ENCODE measurements at regions not wholly inside any gene's neighbourhood (a gene's known extent, or its start where the extent isn't known, plus 50 kb on each side); places are given as distances from the start of the nearest gene placed in this dataset.

DNA sequence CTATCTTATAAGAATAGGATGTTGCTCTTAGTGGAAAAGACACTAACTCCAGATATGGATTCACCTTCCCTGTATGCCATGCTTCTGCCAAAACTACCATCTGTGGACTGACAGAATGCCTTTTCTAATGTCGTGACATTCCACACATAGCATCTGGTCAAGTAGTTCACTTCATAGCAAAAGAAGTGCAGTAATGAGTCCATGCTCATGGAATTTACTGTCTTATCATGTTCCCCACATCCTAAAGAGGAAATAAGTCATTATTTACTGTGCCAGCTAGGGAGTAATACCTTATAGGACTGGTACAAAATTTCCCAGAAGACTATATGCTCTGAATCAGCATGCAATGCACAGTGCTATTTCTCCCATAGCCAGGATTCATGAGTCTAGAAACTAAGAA, 562.4 kb downstream of the TLL1 start:
- no peak overlapping the region for H3K27ac ChIP-seq (ENCODE audit: extremely low read length, insufficient read depth, low read length)
- no peak for FAIRE-seq
- peaks cover 7% of the 10 kb centered on the region for H3K9me3 ChIP-seq (ENCODE audit: low read length)
- TF ChIP-seq SETDB1 (CRISPR knock-in tag; IDR thresholded peaks at IDR 0.05; ENCODE audit: borderline replicate concordance) (no peak), ZNF562 (CRISPR knock-in tag; IDR thresholded peaks at IDR 0.05; ENCODE audit: borderline replicate concordance) (no peak), ATAD3A (CRISPR knock-in tag; IDR thresholded peaks at IDR 0.05) (no peak), PCBP2 (optimal IDR thresholded peaks at IDR 0.05; ENCODE audit: low read depth, low read length, poor library complexity, severe bottlenecking) (no peak), ZNF773 (CRISPR knock-in tag; IDR thresholded peaks at IDR 0.05; ENCODE audit: borderline replicate concordance) (no peak), KAT8 (CRISPR knock-in tag; IDR thresholded peaks at IDR 0.05) (no peak)
- TF ChIP-seq, protein P1, sequence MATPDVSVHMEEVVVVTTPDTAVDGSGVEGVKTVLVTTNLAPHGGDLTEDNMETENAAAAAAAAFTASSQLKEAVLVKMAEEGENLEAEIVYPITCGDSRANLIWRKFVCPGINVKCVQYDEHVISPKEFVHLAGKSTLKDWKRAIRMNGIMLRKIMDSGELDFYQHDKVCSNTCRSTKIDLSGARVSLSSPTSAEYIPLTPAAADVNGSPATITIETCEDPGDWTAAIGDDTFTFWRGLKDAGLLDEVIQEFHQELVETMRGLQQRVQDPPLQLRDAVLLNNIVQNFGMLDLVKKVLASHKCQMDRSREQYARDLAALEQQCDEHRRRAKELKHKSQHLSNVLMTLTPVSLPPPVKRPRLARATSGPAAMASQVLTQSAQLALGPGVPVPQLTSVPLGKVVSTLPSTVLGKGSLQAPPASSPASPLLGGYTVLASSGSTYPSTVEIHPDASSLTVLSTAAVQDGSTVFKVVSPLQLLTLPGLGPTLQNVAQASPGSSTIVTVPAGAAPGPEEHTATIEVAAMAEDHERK (CRISPR knock-in tag; IDR thresholded peaks at IDR 0.05; ENCODE audit: low read depth) = no peak
- TF ChIP-seq, protein P2, sequence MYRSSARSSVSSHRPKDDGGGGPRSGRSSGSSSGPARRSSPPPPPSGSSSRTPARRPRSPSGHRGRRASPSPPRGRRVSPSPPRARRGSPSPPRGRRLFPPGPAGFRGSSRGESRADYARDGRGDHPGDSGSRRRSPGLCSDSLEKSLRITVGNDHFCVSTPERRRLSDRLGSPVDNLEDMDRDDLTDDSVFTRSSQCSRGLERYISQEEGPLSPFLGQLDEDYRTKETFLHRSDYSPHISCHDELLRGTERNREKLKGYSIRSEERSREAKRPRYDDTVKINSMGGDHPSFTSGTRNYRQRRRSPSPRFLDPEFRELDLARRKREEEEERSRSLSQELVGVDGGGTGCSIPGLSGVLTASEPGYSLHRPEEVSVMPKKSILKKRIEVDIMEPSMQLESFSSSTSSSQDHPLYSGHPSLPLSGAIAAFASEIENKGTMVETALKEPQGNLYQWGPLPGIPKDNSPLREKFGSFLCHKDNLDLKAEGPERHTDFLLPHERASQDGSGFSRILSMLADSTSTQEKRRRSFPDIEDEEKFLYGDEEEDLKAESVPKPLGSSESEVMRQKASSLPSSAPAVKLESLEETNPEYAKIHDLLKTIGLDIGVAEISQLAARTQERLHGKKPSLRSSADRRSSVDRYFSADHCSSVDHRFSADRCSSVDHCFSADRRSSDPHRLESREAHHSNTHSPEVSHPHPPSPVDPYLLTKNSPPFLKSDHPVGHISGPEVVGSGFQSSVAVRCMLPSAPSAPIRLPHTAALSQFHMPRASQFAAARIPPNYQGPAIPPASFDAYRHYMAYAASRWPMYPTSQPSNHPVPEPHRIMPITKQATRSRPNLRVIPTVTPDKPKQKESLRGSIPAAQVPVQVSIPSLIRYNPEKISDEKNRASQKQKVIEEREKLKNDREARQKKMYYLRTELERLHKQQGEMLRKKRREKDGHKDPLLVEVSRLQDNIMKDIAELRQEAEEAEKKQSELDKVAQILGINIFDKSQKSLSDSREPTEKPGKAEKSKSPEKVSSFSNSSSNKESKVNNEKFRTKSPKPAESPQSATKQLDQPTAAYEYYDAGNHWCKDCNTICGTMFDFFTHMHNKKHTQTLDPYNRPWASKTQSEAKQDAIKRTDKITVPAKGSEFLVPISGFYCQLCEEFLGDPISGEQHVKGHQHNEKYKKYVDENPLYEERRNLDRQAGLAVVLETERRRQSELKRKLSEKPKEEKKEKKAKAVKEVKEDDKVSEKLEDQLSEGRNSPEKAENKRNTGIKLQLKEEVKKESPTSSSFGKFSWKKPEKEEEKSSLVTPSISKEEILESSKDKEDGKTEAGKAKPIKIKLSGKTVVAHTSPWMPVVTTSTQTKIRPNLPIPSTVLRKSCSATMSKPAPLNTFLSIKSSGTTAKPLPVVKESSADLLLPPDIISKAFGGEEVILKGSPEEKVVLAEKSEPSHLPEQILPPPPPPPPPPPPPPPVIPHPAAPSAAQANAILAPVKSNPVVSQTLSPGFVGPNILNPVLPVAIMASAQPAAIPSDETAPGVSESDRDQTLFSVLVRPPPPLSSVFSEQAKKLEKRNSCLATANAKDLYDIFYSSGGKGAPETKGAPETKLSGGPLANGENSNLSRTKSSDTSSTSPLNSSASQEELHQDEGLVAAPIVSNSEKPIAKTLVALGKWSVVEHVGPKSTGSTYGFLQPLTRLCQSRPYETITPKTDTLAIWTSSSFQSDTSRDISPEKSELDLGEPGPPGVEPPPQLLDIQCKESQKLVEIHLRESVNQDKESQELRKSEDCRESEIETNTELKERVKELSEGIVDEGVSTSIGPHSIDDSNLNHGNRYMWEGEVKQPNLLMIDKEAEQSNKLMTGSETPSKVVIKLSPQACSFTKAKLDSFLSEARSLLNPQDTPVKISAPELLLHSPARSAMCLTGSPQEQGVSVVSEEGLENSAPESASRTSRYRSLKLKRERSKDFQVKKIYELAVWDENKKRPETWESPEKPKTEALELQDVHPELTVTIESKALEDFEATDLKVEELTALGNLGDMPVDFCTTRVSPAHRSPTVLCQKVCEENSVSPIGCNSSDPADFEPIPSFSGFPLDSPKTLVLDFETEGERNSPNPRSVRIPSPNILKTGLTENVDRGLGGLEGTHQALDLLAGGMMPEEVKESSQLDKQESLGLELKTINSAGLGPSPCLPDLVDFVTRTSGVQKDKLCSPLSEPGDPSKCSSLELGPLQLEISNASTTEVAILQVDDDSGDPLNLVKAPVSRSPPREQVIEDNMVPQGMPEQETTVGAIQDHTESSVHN (CRISPR knock-in tag; IDR thresholded peaks at IDR 0.05) = no peak
- POLR2A ChIA-PET = no interaction called here
- no peak for ATAC-seq
- no peak overlapping the region for H3K9ac ChIP-seq (ENCODE audit: insufficient read depth, low read depth, low read length)
- no peaks in the 10 kb centered on the region for H3K36me3 ChIP-seq (replicated peaks in 1 of 2; ENCODE audit: control insufficient read depth in 1 of 2, insufficient read depth in 2 of 2, low read length in 2 of 2)
- WGBS (ENCODE audit: low lambda C conversion rate) = 0% methylated on average over 1 of the region's 1 CpG
- intact Hi-C loops (cut with micrococcal nuclease; ENCODE audit: unreplicated experiment) = no loop called here
- no peaks in the 10 kb centered on the region for H3K4me1 ChIP-seq (ENCODE audit: insufficient read depth, low read length)
- CTCF ChIA-PET (ENCODE audit: low intra/inter-chr PET ratio, low total read pairs) = no interaction called here
- DNase-seq (ENCODE audit: low spot score) = no peak
- H3K79me2 ChIP-seq (ENCODE audit: insufficient read depth, low read length) = no peaks in the 10 kb centered on the region
- H3K4me2 ChIP-seq (ENCODE audit: low read depth, low read length) = no peak overlapping the region
- H3K27me3 ChIP-seq (ENCODE audit: control insufficient read depth in 1 of 2, insufficient read depth in 2 of 2, low read length in 2 of 2) = no peaks in the 10 kb centered on the region
- H4K20me1 ChIP-seq (ENCODE audit: insufficient read depth, low read length) = no peaks in the 10 kb centered on the region
- H3K4me3 ChIP-seq (replicated peaks in 1 of 3; ENCODE audit: insufficient read depth in 1 of 3, low read depth in 2 of 3, low read length in 3 of 3) = no peak overlapping the region
- in situ Hi-C loops (cut with HindIII; ENCODE audit: extremely low pct_ligation_motif_present, low pct_unique_long_range_greater_than_20kb) = no loop called here
- H2AFZ ChIP-seq (ENCODE audit: low read length) = no peak overlapping the region
- no TSS peak for BruUV-seq (replicated peaks)
